ENCODE measurements at regions not wholly inside any gene's neighbourhood (a gene's known extent, or its start where the extent isn't known, plus 50 kb on each side); places are given as distances from the start of the nearest gene placed in this dataset.

GRCh38 chr10:6763001-6763400 lies 182.9 kb upstream of the PRKCQ start:
- no peak for DNase-seq

- no peak for DNase-seq
Measured at GRCh38 chr10:6759961-6760360, 179.9 kb upstream of the PRKCQ start.

- no peak for DNase-seq
Measured at GRCh38 chr10:6757158-6757557, 177.1 kb upstream of the PRKCQ start.

GRCh38 chr10:6756716-6757115 lies 176.6 kb upstream of the PRKCQ start:
- no peak for DNase-seq

GRCh38 chr10:6755781-6756460 lies 175.8 kb upstream of the PRKCQ start:
- no peak for DNase-seq

- no peak for DNase-seq
Measured at GRCh38 chr10:6753644-6754043, 173.6 kb upstream of the PRKCQ start.

- no peak for DNase-seq
Measured at GRCh38 chr10:6751363-6751762, 171.3 kb upstream of the PRKCQ start.

GRCh38 chr10:6748981-6749635 lies 169.0 kb upstream of the PRKCQ start:
- DNase-seq: no peak

- DNase-seq: no peak
Measured at GRCh38 chr10:6748029-6748428, 168.0 kb upstream of the PRKCQ start.

- no peak for DNase-seq
Measured at GRCh38 chr10:6746782-6747181, 166.7 kb upstream of the PRKCQ start.

- DNase-seq: no peak
Measured at GRCh38 chr10:6743291-6743849, 163.3 kb upstream of the PRKCQ start.

GRCh38 chr10:6741541-6741941 lies 161.5 kb upstream of the PRKCQ start:
- no peak for DNase-seq

- no peak for DNase-seq
Measured at GRCh38 chr10:6739530-6740174, 159.6 kb upstream of the PRKCQ start.

GRCh38 chr10:6738112-6738768 lies 158.2 kb upstream of the PRKCQ start:
- no peak for DNase-seq

- DNase-seq: no peak
Measured at GRCh38 chr10:6737758-6738111, 157.7 kb upstream of the PRKCQ start.

- DNase-seq: no peak
Measured at GRCh38 chr10:6737080-6737641, 157.1 kb upstream of the PRKCQ start.

- no peak for DNase-seq
Measured at GRCh38 chr10:6734286-6734685, 154.2 kb upstream of the PRKCQ start.

GRCh38 chr10:6729861-6730344 lies 149.8 kb upstream of the PRKCQ start:
- no peak for DNase-seq

GRCh38 chr10:6729071-6729774 lies 149.1 kb upstream of the PRKCQ start:
- no peak for DNase-seq

GRCh38 chr10:6726924-6727323 lies 146.8 kb upstream of the PRKCQ start:
- no peak for DNase-seq

- no peak for DNase-seq
Measured at GRCh38 chr10:6722616-6723004, 142.5 kb upstream of the PRKCQ start.

GRCh38 chr10:6721964-6722615 lies 142.0 kb upstream of the PRKCQ start:
- DNase-seq: no peak

All from activated effector memory CD4-positive, alpha-beta T cell treated with Interleukin-2 at 50 U/mL for 16 hours (primary cell).